Suprapubic skin (tissue), 4 donors: ENCODE measurements at regions not wholly inside any gene's neighbourhood (a gene's known extent, or its start where the extent isn't known, plus 50 kb on each side); places are given as distances from the start of the nearest gene placed in this dataset.

Experiments
- DNase-seq, 2 donors: peaks; one replicate each; pipeline ENCODE4 v3.0.0-alpha.2; 2019; ENCODE audit warnings: low spot score in 2 of 2
- H3K27ac ChIP-seq: fragments of 200-600 bp; sonication (generic); one replicate; pipeline ENCODE4 v1.5.1; 2019
- H3K27me3 ChIP-seq: fragments of 200-600 bp; sonication (generic); one replicate; pipeline ENCODE4 v1.5.1; 2019
- H3K36me3 ChIP-seq: fragments of 200-600 bp; sonication (generic); one replicate; pipeline ENCODE4 v1.5.1; 2019
- H3K4me1 ChIP-seq: fragments of 200-600 bp; sonication (generic); one replicate; pipeline ENCODE4 v1.5.1; 2019
- H3K4me3 ChIP-seq: fragments of 200-600 bp; sonication (generic); one replicate; pipeline ENCODE4 v1.5.1; 2019; ENCODE audit warnings: mild to moderate bottlenecking
- H3K9me3 ChIP-seq: fragments of 200-600 bp; sonication (generic); one replicate; pipeline ENCODE4 v1.5.1; 2019
- CTCF ChIP-seq, 2 donors: fragments of 200-600 bp in 1 of 2; fragments of 450-650 bp in 1 of 2; sonication (generic) in 1 of 2; IDR thresholded peaks; one replicate each; pipeline ENCODE4 v1.5.1; 2016 to 2019; ENCODE audit warnings: antibody characterized with exemption in 2 of 2, mild to moderate bottlenecking in 1 of 2, moderate library complexity in 1 of 2
- EP300 ChIP-seq: sonication (generic); formaldehyde crosslinking; IDR thresholded peaks from one replicate; pipeline ENCODE4 v1.6.1; 2017; ENCODE audit warnings: antibody characterized with exemption
- POLR2A ChIP-seq, 2 donors: fragments of 450-650 bp; IDR thresholded peaks; one replicate each; pipeline ENCODE4 v1.6.1; 2017; ENCODE audit warnings: antibody characterized with exemption in 2 of 2, mild to moderate bottlenecking in 2 of 2, moderate library complexity in 2 of 2
- POLR2AphosphoS5 ChIP-seq, 3 donors: sonication (generic); formaldehyde crosslinking; IDR thresholded peaks; one replicate each; pipeline ENCODE4 v1.6.1; 2017; ENCODE audit warnings: antibody characterized with exemption in 3 of 3
- WGBS: methylation state at CpG from one replicate; pipeline ENCODE4 v1.1.5; 2018; 5-methylcytosine and 5-hydroxymethylcytosine counted together

GRCh38 chr18:10089881-10090280 is 176.1 kb downstream of the VAPA start:
- no peaks in the 10 kb centered on the region for H3K36me3 ChIP-seq
- no peaks in the 10 kb centered on the region for H3K27me3 ChIP-seq
- no peak for DNase-seq
- 76% methylated on average over 4 of the region's 4 CpGs for WGBS
- no peak overlapping the region for H3K4me3 ChIP-seq
- peaks cover 8% of the 10 kb centered on the region for H3K4me1 ChIP-seq
- TF ChIP-seq POLR2A (IDR thresholded peaks at IDR 0.05) (no peak), EP300 (no peak), CTCF (IDR thresholded peaks at IDR 0.05) (no peak)
- H3K27ac ChIP-seq: no peak overlapping the region
- H3K9me3 ChIP-seq: no peaks in the 10 kb centered on the region

- peaks cover 8% of the 10 kb centered on the region for H3K4me1 ChIP-seq
- 89% methylated on average over 4 of the region's 4 CpGs for WGBS
- H3K27ac ChIP-seq: no peak overlapping the region
- no peaks in the 10 kb centered on the region for H3K36me3 ChIP-seq
- H3K27me3 ChIP-seq: no peaks in the 10 kb centered on the region
- H3K9me3 ChIP-seq: no peaks in the 10 kb centered on the region
- TF ChIP-seq EP300: no peak
- H3K4me3 ChIP-seq: no peak overlapping the region
- no peak for DNase-seq
Observed at GRCh38 chr18:10090668-10091067, 176.9 kb downstream of the VAPA start.

- H3K4me3 ChIP-seq: no peak overlapping the region
- WGBS: 96% methylated on average over 10 of the region's 10 CpGs
- no peaks in the 10 kb centered on the region for H3K27me3 ChIP-seq
- no peaks in the 10 kb centered on the region for H3K36me3 ChIP-seq
- H3K4me1 ChIP-seq: no peaks in the 10 kb centered on the region
- no peak for TF ChIP-seq EP300
- TF ChIP-seq CTCF (IDR thresholded peaks at IDR 0.05): no peak
- TF ChIP-seq POLR2AphosphoS5 (IDR thresholded peaks at IDR 0.05): no peak
- TF ChIP-seq POLR2A (IDR thresholded peaks at IDR 0.05): no peak
- H3K27ac ChIP-seq: no peak overlapping the region
- no peak for DNase-seq
- no peaks in the 10 kb centered on the region for H3K9me3 ChIP-seq
Observed at GRCh38 chr18:10093445-10093844, 179.6 kb downstream of the VAPA start.

GRCh38 chr18:10094154-10094553 is 180.3 kb downstream of the VAPA start:
- DNase-seq: no peak
- no peaks in the 10 kb centered on the region for H3K4me1 ChIP-seq
- 67% methylated on average over 1 of the region's 1 CpG for WGBS
- H3K4me3 ChIP-seq: no peak overlapping the region
- no peak overlapping the region for H3K27ac ChIP-seq
- H3K9me3 ChIP-seq: no peaks in the 10 kb centered on the region
- H3K36me3 ChIP-seq: no peaks in the 10 kb centered on the region
- no peaks in the 10 kb centered on the region for H3K27me3 ChIP-seq
- no peak for TF ChIP-seq CTCF (IDR thresholded peaks at IDR 0.05)
- TF ChIP-seq POLR2A (IDR thresholded peaks at IDR 0.05): no peak
- TF ChIP-seq POLR2AphosphoS5 (IDR thresholded peaks at IDR 0.05): no peak
- TF ChIP-seq EP300: no peak

GRCh38 chr18:10094655-10095054 is 180.8 kb downstream of the VAPA start:
- H3K4me3 ChIP-seq: no peak overlapping the region
- no peaks in the 10 kb centered on the region for H3K27me3 ChIP-seq
- WGBS: 88% methylated on average over 1 of the region's 1 CpG
- no peak overlapping the region for H3K27ac ChIP-seq
- no peaks in the 10 kb centered on the region for H3K4me1 ChIP-seq
- no peaks in the 10 kb centered on the region for H3K9me3 ChIP-seq
- no peak for TF ChIP-seq CTCF (IDR thresholded peaks at IDR 0.05)
- no peak for TF ChIP-seq EP300
- no peak for TF ChIP-seq POLR2A (IDR thresholded peaks at IDR 0.05)
- TF ChIP-seq POLR2AphosphoS5 (IDR thresholded peaks at IDR 0.05): no peak
- no peak for DNase-seq
- H3K36me3 ChIP-seq: no peaks in the 10 kb centered on the region

GRCh38 chr18:10095356-10095755 is 181.5 kb downstream of the VAPA start:
- Histone ChIP-seq H3K27ac (no peak overlapping the region), H3K4me3 (no peak overlapping the region), H3K9me3 (no peaks in the 10 kb centered on the region), H3K27me3 (no peaks in the 10 kb centered on the region), H3K36me3 (no peaks in the 10 kb centered on the region), H3K4me1 (peaks cover 5% of the 10 kb centered on the region)
- TF ChIP-seq EP300 (no peak), CTCF (IDR thresholded peaks at IDR 0.05) (no peak), POLR2AphosphoS5 (IDR thresholded peaks at IDR 0.05) (no peak), POLR2A (IDR thresholded peaks at IDR 0.05) (no peak)
- 93% methylated on average over 3 of the region's 3 CpGs for WGBS
- no peak for DNase-seq
